H1 (cell line): ENCODE measurements at regions not wholly inside any gene's neighbourhood (a gene's known extent, or its start where the extent isn't known, plus 50 kb on each side); places are given as distances from the start of the nearest gene placed in this dataset.
A peak's percentile ranks its signal among the peaks of the same experiment; 100 is the strongest.

Experiments used
- CTCF ChIA-PET: fragments of 300-600 bp; sonication (Branson Sonifier 250); formaldehyde crosslinking; loops from one replicate; lab custom pipeline; 2021; ENCODE audit not compliant: partially characterized antibody; lab: Charles Lee
- POLR2A ChIA-PET: fragments of 300-600 bp; sonication (Branson Sonifier 250); formaldehyde crosslinking; loops from one replicate; lab custom pipeline; 2021; ENCODE audit warnings: inconsistent platforms; ENCODE audit not compliant: partially characterized antibody; lab: Charles Lee
- DNase-seq, 2 experiments: peaks; one replicate each; pipeline versions ENCODE4 v3.0.0 to v3.0.0-alpha.2; 2010 to 2022; ENCODE audit warnings: low spot score in 2 of 2, low read depth in 1 of 2, mixed read lengths in 1 of 2
- FAIRE-seq: peaks from 2 replicates; lab custom pipeline; 2011; peaks lifted over from hg19 to GRCh38; lab: Jason Lieb, UNC
- H2AFZ ChIP-seq: 2 replicates; pipeline ENCODE4 v1.8.1; 2012; ENCODE audit warnings: low read length, inconsistent platforms
- H2AK5ac ChIP-seq: 2 replicates; pipeline ENCODE4 v1.6.1; 2013; ENCODE audit warnings: low read depth, low read length
- H2BK120ac ChIP-seq: replicated peaks from 2 replicates; pipeline ENCODE3; 2013; ENCODE audit warnings: low read depth, low read length, inconsistent platforms
- H2BK12ac ChIP-seq: 2 replicates; pipeline ENCODE4 v1.6.1; 2013; ENCODE audit warnings: low read depth, low read length
- H2BK15ac ChIP-seq: 2 replicates; pipeline ENCODE4 v1.6.1; 2013; ENCODE audit warnings: low read length
- H2BK20ac ChIP-seq: 2 replicates; pipeline ENCODE4 v1.6.1; 2013; ENCODE audit warnings: low read length
- H2BK5ac ChIP-seq: 2 replicates; pipeline ENCODE4 v1.6.1; 2013; ENCODE audit warnings: low read depth, low read length
- H3K14ac ChIP-seq: 2 replicates; pipeline ENCODE4 v1.6.1; 2013; ENCODE audit warnings: inconsistent platforms; ENCODE audit not compliant: insufficient read length
- H3K18ac ChIP-seq: 2 replicates; pipeline ENCODE4 v1.6.1; 2013; ENCODE audit warnings: low read length; ENCODE audit errors: extremely low read depth
- H3K23ac ChIP-seq: 2 replicates; pipeline ENCODE4 v1.6.1; 2013; ENCODE audit warnings: inconsistent platforms; ENCODE audit not compliant: insufficient read length
- H3K23me2 ChIP-seq: 2 replicates; pipeline ENCODE4 v1.6.1; 2013; ENCODE audit warnings: low read depth, low read length
- H3K27ac ChIP-seq: 2 replicates; pipeline ENCODE4 v1.6.1; 2011; ENCODE audit warnings: low read depth, low read length, inconsistent platforms
- H3K27me3 ChIP-seq, 4 experiments: replicated peaks in 1 of 4; 1 replicate in 1 of 4; 2 replicates in 3 of 4; pipeline versions ENCODE4 v1.6.1 to v1.8.1; 2011 to 2013; ENCODE audit warnings: low read length in 3 of 4, mild to moderate bottlenecking in 3 of 4, inconsistent platforms in 2 of 4, mixed read lengths in 2 of 4, moderate library complexity in 1 of 4; ENCODE audit not compliant: control insufficient read depth in 3 of 4, insufficient read depth in 3 of 4; ENCODE audit errors: extremely low read depth in 1 of 4
- H3K36me3 ChIP-seq, 4 experiments: 2 replicates each; pipeline versions ENCODE4 v1.6.1 to v1.8.1; 2011 to 2013; ENCODE audit warnings: mild to moderate bottlenecking in 4 of 4, low read length in 3 of 4, moderate library complexity in 2 of 4, control low read depth in 1 of 4, inconsistent platforms in 1 of 4; ENCODE audit not compliant: insufficient read depth in 4 of 4, control insufficient read depth in 2 of 4
- H3K4ac ChIP-seq: replicated peaks from 2 replicates; pipeline ENCODE3; 2013; ENCODE audit warnings: low read length, low read depth, mixed read lengths, inconsistent platforms; ENCODE audit not compliant: insufficient read length
- H3K4me1 ChIP-seq, 4 experiments: replicated peaks in 1 of 4; 1 replicate in 1 of 4; 2 replicates in 3 of 4; pipeline versions ENCODE4 v1.6.1 to v1.8.1; 2011 to 2013; ENCODE audit warnings: low read length in 3 of 4, inconsistent platforms in 2 of 4, mixed read lengths in 1 of 4; ENCODE audit not compliant: insufficient read depth in 4 of 4, control insufficient read depth in 3 of 4
- H3K4me2 ChIP-seq, 2 experiments: 2 replicates each; pipeline versions ENCODE4 v1.6.1 to v1.8.1; 2011 to 2013; ENCODE audit warnings: low read depth in 2 of 2, low read length in 2 of 2, control low read depth in 1 of 2, inconsistent platforms in 1 of 2, mild to moderate bottlenecking in 1 of 2; ENCODE audit not compliant: insufficient read depth in 1 of 2
- H3K4me3 ChIP-seq, 4 experiments: fragments of 200-600, 300-600 bp in 1 of 4; sonication (generic), shearing (Covaris generic), sonication (Bioruptor Twin) in 1 of 4; 2 replicates each; pipeline versions ENCODE4 v1.5.1 to v1.8.1; 2011 to 2016; ENCODE audit warnings: low read length in 4 of 4, low read depth in 3 of 4, control low read depth in 2 of 4, inconsistent platforms in 2 of 4, mild to moderate bottlenecking in 2 of 4, mixed read lengths in 1 of 4, moderate library complexity in 1 of 4; ENCODE audit not compliant: insufficient read depth in 2 of 4; ENCODE audit errors: extremely low read depth in 1 of 4
- H3K56ac ChIP-seq: replicated peaks from 2 replicates; pipeline ENCODE3; 2013; ENCODE audit warnings: low read depth, mild to moderate bottlenecking, mixed read lengths, low read length, inconsistent platforms; ENCODE audit not compliant: insufficient read length
- H3K79me1 ChIP-seq: 2 replicates; pipeline ENCODE4 v1.6.1; 2013; ENCODE audit warnings: low read depth, low read length, control low read depth
- H3K79me2 ChIP-seq, 2 experiments: 2 replicates each; pipeline versions ENCODE4 v1.6.1 to v1.8.1; 2012 to 2013; ENCODE audit warnings: low read length in 2 of 2, mild to moderate bottlenecking in 2 of 2, inconsistent platforms in 1 of 2; ENCODE audit not compliant: insufficient read depth in 2 of 2, control insufficient read depth in 1 of 2
- H3K9ac ChIP-seq, 4 experiments: replicated peaks in 1 of 4; 1 replicate in 1 of 4; 2 replicates in 3 of 4; pipeline versions ENCODE4 v1.6.1 to v1.8.1; 2011 to 2013; ENCODE audit warnings: low read depth in 3 of 4, low read length in 3 of 4, control low read depth in 2 of 4, mild to moderate bottlenecking in 2 of 4, moderate library complexity in 2 of 4, inconsistent platforms in 1 of 4; ENCODE audit errors: extremely low read depth in 1 of 4
- H3K9me3 ChIP-seq, 2 experiments: 2 replicates each; pipeline versions ENCODE4 v1.6.1 to v1.8.1; 2012 to 2013; ENCODE audit warnings: mild to moderate bottlenecking in 2 of 2, moderate library complexity in 2 of 2, control low read depth in 1 of 2, inconsistent platforms in 1 of 2, low read depth in 1 of 2, low read length in 1 of 2, mixed read lengths in 1 of 2; ENCODE audit not compliant: insufficient read depth in 2 of 2
- H4K20me1 ChIP-seq, 2 experiments: replicated peaks in 1 of 2; 2 replicates each; pipeline versions ENCODE3 to v1.8.1; 2011 to 2013; ENCODE audit warnings: inconsistent platforms in 2 of 2, low read length in 2 of 2, mild to moderate bottlenecking in 1 of 2; ENCODE audit not compliant: insufficient read depth in 2 of 2, control insufficient read depth in 1 of 2
- H4K5ac ChIP-seq: 2 replicates; pipeline ENCODE4 v1.6.1; 2013; ENCODE audit warnings: low read length, low read depth, mixed read lengths, inconsistent platforms; ENCODE audit not compliant: insufficient read length
- H4K8ac ChIP-seq: 2 replicates; pipeline ENCODE4 v1.8.0; 2013; ENCODE audit warnings: mild to moderate bottlenecking, moderate library complexity, low read length, inconsistent platforms; ENCODE audit not compliant: insufficient read depth; ENCODE audit errors: extremely low read depth
- H4K91ac ChIP-seq: replicated peaks from 2 replicates; pipeline ENCODE3; 2013; ENCODE audit warnings: low read length, mixed read lengths, inconsistent platforms; ENCODE audit not compliant: insufficient read length
- ATF2 ChIP-seq: IDR thresholded peaks from 2 replicates; pipeline ENCODE4 v1.6.1; 2012; ENCODE audit warnings: low read length, inconsistent platforms
- ATF3 ChIP-seq: IDR thresholded peaks from 2 replicates; pipeline ENCODE4 v1.6.1; 2011; ENCODE audit warnings: low read depth, mild to moderate bottlenecking, low read length; ENCODE audit not compliant: insufficient read depth
- BACH1 ChIP-seq: IDR thresholded peaks from 2 replicates; pipeline ENCODE4 v1.6.1; 2012; ENCODE audit warnings: low read length, improper control_type of control experiment
- CHD2 ChIP-seq: IDR thresholded peaks from 2 replicates; pipeline ENCODE4 v1.6.1; 2012; ENCODE audit warnings: low read length, improper control_type of control experiment
- KDM4A ChIP-seq: IDR thresholded peaks from one replicate; pipeline ENCODE4 v1.7.1; 2012; ENCODE audit warnings: low read depth, mild to moderate bottlenecking, moderate library complexity, low read length, inconsistent platforms; ENCODE audit not compliant: severe bottlenecking
- MAFK ChIP-seq: IDR thresholded peaks from 2 replicates; pipeline ENCODE4 v1.6.1; 2012; ENCODE audit warnings: low read depth, mild to moderate bottlenecking, improper control_type of control experiment, low read length
- NRF1 ChIP-seq: IDR thresholded peaks from 2 replicates; pipeline ENCODE4 v1.6.1; 2011; ENCODE audit warnings: mild to moderate bottlenecking, low read depth, low read length, improper control_type of control experiment
- PHF8 ChIP-seq: fragments of 200-600 bp; sonication (generic); conservative IDR thresholded peaks from 2 replicates; pipeline ENCODE4 v1.7.1; 2012; ENCODE audit warnings: low read depth, mild to moderate bottlenecking, inconsistent platforms, low read length, moderate library complexity
- POLR2A ChIP-seq, 2 experiments: IDR thresholded peaks; 1 replicate in 1 of 2; 2 replicates in 1 of 2; pipeline ENCODE4 v1.6.1; 2011; ENCODE audit warnings: low read depth in 2 of 2, low read length in 2 of 2, mild to moderate bottlenecking in 2 of 2; ENCODE audit errors: control extremely low read depth in 1 of 2
- SIN3A ChIP-seq, 2 experiments: IDR thresholded peaks in 1 of 2; conservative IDR thresholded peaks in 1 of 2; 2 replicates each; pipeline ENCODE4 v1.6.1; 2011 to 2012; ENCODE audit warnings: low read length in 2 of 2, improper control_type of control experiment in 1 of 2, low read depth in 1 of 2, mild to moderate bottlenecking in 1 of 2
- SIRT6 ChIP-seq: IDR thresholded peaks from one replicate; pipeline ENCODE4 v1.7.1; 2012; ENCODE audit warnings: low read length, inconsistent platforms
- TEAD4 ChIP-seq: IDR thresholded peaks from 2 replicates; pipeline ENCODE4 v1.6.1; 2012; ENCODE audit warnings: low read depth, low read length, inconsistent platforms, mixed read lengths
- USF2 ChIP-seq: IDR thresholded peaks from 2 replicates; pipeline ENCODE4 v1.6.1; 2011; ENCODE audit warnings: low read length, improper control_type of control experiment

- Histone ChIP-seq H4K5ac (no peak overlapping the region), H3K23me2 (no peaks in the 10 kb centered on the region), H4K8ac (no peak overlapping the region), H3K14ac (no peak overlapping the region), H3K23ac (no peak overlapping the region), H2BK5ac (no peak overlapping the region), H3K56ac (no peak overlapping the region), H3K4me1 (peaks cover 0 to 5% (median 0%) of the 10 kb centered on the region in 4 experiments; a peak in 1 of 7 replicates), H3K9me3 (no peaks in the 10 kb centered on the region), H3K27me3 (no peaks in the 10 kb centered on the region), H3K4me2 (no peak overlapping the region), H3K4me3 (no peak overlapping the region), H3K18ac (no peak overlapping the region), H3K79me2 (no peaks in the 10 kb centered on the region), H4K91ac (no peak overlapping the region), H2BK12ac (no peak overlapping the region), H3K27ac (no peak overlapping the region), H2AK5ac (no peak overlapping the region), H2BK15ac (no peak overlapping the region), H2BK120ac (no peak overlapping the region), H4K20me1 (no peaks in the 10 kb centered on the region), H2BK20ac (no peak overlapping the region), H3K36me3 (no peaks in the 10 kb centered on the region), H3K79me1 (no peaks in the 10 kb centered on the region), H3K9ac (no peak overlapping the region), H2AFZ (0 out of 2 replicates have a peak overlapping the region, but pooled peaks have one; percentile 7), H3K4ac (no peak overlapping the region)
- ChIA-PET CTCF (interaction anchor here (0.8 kb wide), 1 partner anchor 22 kb away, joined by 3 read pairs; no protein-coding TSS in a partner anchor), POLR2A (no interaction called here)
- FAIRE-seq (no peak), DNase-seq (no peak)
- TF ChIP-seq ATF3 (no peak), ATF2 (no peak), POLR2A (IDR thresholded peaks at IDR 0.05; ENCODE audit: control extremely low read depth in 1 of 2, low read depth in 2 of 2, low read length in 2 of 2) (no peak), SIN3A (conservative IDR thresholded peaks at IDR 0.05 in 1 of 2, IDR thresholded peaks at IDR 0.05 in 1 of 2; ENCODE audit: low read depth in 1 of 2, low read length in 2 of 2) (no peak), TEAD4 (no peak), PHF8 (no peak), SIRT6 (no peak), CHD2 (no peak), USF2 (no peak), KDM4A (no peak), NRF1 (no peak), BACH1 (no peak), MAFK (no peak)
These were observed 903.6 kb downstream of the STPG2 start for GRCh38 chr4:97239667-97239997.
